Body of pancreas (tissue), 4 donors: ENCODE measurements at regions not wholly inside any gene's neighbourhood (a gene's known extent, or its start where the extent isn't known, plus 50 kb on each side); places are given as distances from the start of the nearest gene placed in this dataset.
A peak's percentile ranks its signal among the peaks of the same experiment; 100 is the strongest.

ENCODE experiments used
- ATAC-seq: fragments of 150-250 bp; one replicate; pipeline ENCODE4 v1.9.1; 2016
- DNase-seq, 4 donors: peaks; one replicate each; pipeline ENCODE4 v3.0.0-alpha.2; 2019
- H3K27ac ChIP-seq, 4 donors: fragments of 200-600 bp; sonication (generic); 1 replicate in 3 of 4; 2 replicates in 1 of 4; pipeline versions ENCODE4 v1.5.1 to v1.6.1; 2016 to 2019; ENCODE audit warnings: mild to moderate bottlenecking in 1 of 4, mixed read lengths in 1 of 4, moderate library complexity in 1 of 4
- H3K27me3 ChIP-seq, 2 donors: fragments of 200-600 bp; sonication (generic); one replicate each; pipeline ENCODE4 v1.6.0; 2016; ENCODE audit warnings: mild to moderate bottlenecking in 1 of 2
- H3K36me3 ChIP-seq, 2 donors: fragments of 200-600 bp; sonication (generic); replicated peaks in 1 of 2; 2 replicates each; pipeline ENCODE4 v1.5.1; 2016; ENCODE audit warnings: low read depth in 2 of 2; ENCODE audit not compliant: insufficient read depth in 1 of 2
- H3K4me1 ChIP-seq: fragments of 200-600 bp; sonication (generic); one replicate; pipeline ENCODE4 v1.6.0; 2016
- H3K4me3 ChIP-seq, 2 donors: fragments of 200-600 bp; sonication (generic); 1 replicate in 1 of 2; 2 replicates in 1 of 2; pipeline ENCODE4 v1.5.1; 2016 to 2019
- H3K9me3 ChIP-seq, 3 donors: fragments of 200-600 bp; sonication (generic); 1 replicate in 2 of 3; 2 replicates in 1 of 3; pipeline ENCODE4 v1.5.1; 2016
- CTCF ChIP-seq, 7 experiments: fragments of 450-650 bp in 4 of 7; fragments of 200-600 bp in 3 of 7; sonication (generic) in 3 of 7; IDR thresholded peaks; one replicate each; pipeline ENCODE4 v1.5.1; 2016 to 2019; ENCODE audit warnings: antibody characterized with exemption in 7 of 7
- POLR2A ChIP-seq, 3 donors: fragments of 450-650 bp; IDR thresholded peaks; one replicate each; pipeline ENCODE4 v1.6.1; 2016; ENCODE audit warnings: antibody characterized with exemption in 3 of 3, mild to moderate bottlenecking in 2 of 3
- WGBS, 2 donors: methylation state at CpG; one replicate each; pipeline ENCODE4 v1.1.5; 2017; 5-methylcytosine and 5-hydroxymethylcytosine counted together
- intact Hi-C: fragments of 100-400 bp; cut with DNase I; formaldehyde crosslinking; loops from one replicate; pipeline ENCODE4 v1.15.1; 2023

- ATAC-seq = no peak
- no peak overlapping the region for H3K4me3 ChIP-seq
- H3K36me3 ChIP-seq = no peaks in the 10 kb centered on the region
- H3K4me1 ChIP-seq = no peaks in the 10 kb centered on the region
- no peak overlapping the region for H3K27ac ChIP-seq
- no peak for DNase-seq
- H3K9me3 ChIP-seq = peaks cover 0 to 20% (median 0%) of the 10 kb centered on the region in 3 donors
- intact Hi-C loops = no loop called here
- TF ChIP-seq POLR2A (IDR thresholded peaks at IDR 0.05) (no peak), CTCF (IDR thresholded peaks at IDR 0.05) (no peak)
- no peaks in the 10 kb centered on the region for H3K27me3 ChIP-seq
- 77 to 87% methylated on average over 12 to 17 of the region's 17 CpGs for WGBS, 2 donors
Observed at GRCh38 chr16:87186446-87186845, 130.7 kb downstream of the C16orf95 start.

GRCh38 chr16:87186876-87187533 is 130.2 kb downstream of the C16orf95 start:
- 69% methylated on average over 10 to 11 of the region's 11 CpGs for WGBS, 2 donors
- Histone ChIP-seq H3K27ac (no peak overlapping the region), H3K4me3 (no peak overlapping the region), H3K27me3 (no peaks in the 10 kb centered on the region), H3K4me1 (no peaks in the 10 kb centered on the region), H3K9me3 (peaks cover 0 to 22% (median 0%) of the 10 kb centered on the region in 3 donors), H3K36me3 (no peaks in the 10 kb centered on the region)
- TF ChIP-seq POLR2A (IDR thresholded peaks at IDR 0.05) (no peak), CTCF (IDR thresholded peaks at IDR 0.05) (peak in 1 of 7 experiments; percentile 15)
- no peak for DNase-seq
- no peak for ATAC-seq
- intact Hi-C loops = no loop called here

- intact Hi-C loops = no loop called here
- WGBS, 2 donors = 87 to 88% methylated on average over 8 of the region's 8 CpGs
Observed at GRCh38 chr16:87188104-87188503, 129.1 kb downstream of the C16orf95 start.

GRCh38 chr16:87189426-87189825 is 127.8 kb downstream of the C16orf95 start:
- Histone ChIP-seq H3K4me1 (no peaks in the 10 kb centered on the region), H3K27me3 (no peaks in the 10 kb centered on the region), H3K9me3 (peaks cover 0 to 22% (median 0%) of the 10 kb centered on the region in 3 donors), H3K27ac (no peak overlapping the region), H3K36me3 (no peaks in the 10 kb centered on the region), H3K4me3 (no peak overlapping the region)
- DNase-seq (no peak), ATAC-seq (no peak)
- intact Hi-C loops = no loop called here
- 92 to 99% methylated on average over 8 of the region's 8 CpGs for whole genome bisulfite sequencing, 2 donors
- no peak for TF ChIP-seq CTCF (IDR thresholded peaks at IDR 0.05)
- no peak for TF ChIP-seq POLR2A (IDR thresholded peaks at IDR 0.05)

More at GRCh38 chr16:87188104-87188503, 129.1 kb downstream of the C16orf95 start:
- no peak for ATAC-seq
- H3K4me1 ChIP-seq = no peaks in the 10 kb centered on the region
- no peak for TF ChIP-seq POLR2A (IDR thresholded peaks at IDR 0.05)
- TF ChIP-seq CTCF (IDR thresholded peaks at IDR 0.05) = no peak
- H3K9me3 ChIP-seq = peaks cover 0 to 22% (median 0%) of the 10 kb centered on the region in 3 donors
- H3K27ac ChIP-seq = no peak overlapping the region
- H3K36me3 ChIP-seq = no peaks in the 10 kb centered on the region
- no peak for DNase-seq
- H3K4me3 ChIP-seq = no peak overlapping the region
- no peaks in the 10 kb centered on the region for H3K27me3 ChIP-seq
